Fibroblast of villous mesenchyme (primary cell): ENCODE measurements at regions not wholly inside any gene's neighbourhood (a gene's known extent, or its start where the extent isn't known, plus 50 kb on each side); places are given as distances from the start of the nearest gene placed in this dataset.
"Not testable (repeated sequence)": the region's sequence is repeated elsewhere in the genome, so short reads cannot be mapped to it uniquely, and the experiment has no call there.

Experiments
- DNase-seq: peaks from one replicate; pipeline ENCODE4 v3.0.0-alpha.2; 2010; ENCODE audit warnings: low read depth
- H3K4me3 ChIP-seq: 2 replicates; pipeline ENCODE4 v1.5.1; 2011; ENCODE audit warnings: low read depth, mild to moderate bottlenecking, low read length
- CTCF ChIP-seq: IDR thresholded peaks from 2 replicates; pipeline ENCODE4 v1.5.1; 2012; ENCODE audit warnings: low read depth, mild to moderate bottlenecking, low read length; ENCODE audit not compliant: insufficient read depth

- TF ChIP-seq CTCF = no peak
- no peak overlapping the region for H3K4me3 ChIP-seq
- no peak for DNase-seq
Measured at GRCh38 chr6:811191-811590, 118.3 kb upstream of the EXOC2 start.

GRCh38 chr6:804771-805170 lies 111.8 kb upstream of the EXOC2 start:
- TF ChIP-seq CTCF = no peak
- no peak overlapping the region for H3K4me3 ChIP-seq
- no peak for DNase-seq

GRCh38 chr6:804317-804716 lies 111.4 kb upstream of the EXOC2 start:
- TF ChIP-seq CTCF = no peak
- H3K4me3 ChIP-seq = no peak overlapping the region
- no peak for DNase-seq

GRCh38 chr6:803191-803977 lies 110.4 kb upstream of the EXOC2 start:
- DNase-seq = no peak
- no peak overlapping the region for H3K4me3 ChIP-seq
- no peak for TF ChIP-seq CTCF

GRCh38 chr6:802701-803100 lies 109.8 kb upstream of the EXOC2 start:
- TF ChIP-seq CTCF = no peak
- no peak for DNase-seq

GRCh38 chr6:802223-802622 lies 109.3 kb upstream of the EXOC2 start:
- DNase-seq = not testable (repeated sequence)

More at GRCh38 chr6:802701-803100, 109.8 kb upstream of the EXOC2 start:
- H3K4me3 ChIP-seq = no peak overlapping the region

GRCh38 chr6:799769-800168 lies 106.8 kb upstream of the EXOC2 start:
- TF ChIP-seq CTCF = no peak
- DNase-seq = no peak
- no peak overlapping the region for H3K4me3 ChIP-seq

More at GRCh38 chr6:802223-802622, 109.3 kb upstream of the EXOC2 start:
- H3K4me3 ChIP-seq = not testable (repeated sequence)
